Esophagus muscularis mucosa (tissue), 4 donors: ENCODE measurements at regions not wholly inside any gene's neighbourhood (a gene's known extent, or its start where the extent isn't known, plus 50 kb on each side); places are given as distances from the start of the nearest gene placed in this dataset.

Source experiments
- DNase-seq: peaks from one replicate; pipeline ENCODE4 v3.0.0-alpha.2; 2017; ENCODE audit errors: extremely low spot score
- H3K27ac ChIP-seq, 4 donors: fragments of 200-600 bp; sonication (generic); replicated peaks in 1 of 4; 1 replicate in 3 of 4; 2 replicates in 1 of 4; pipeline ENCODE4 v1.5.1; 2016 to 2019; ENCODE audit warnings: mild to moderate bottlenecking in 1 of 4
- H3K27me3 ChIP-seq, 4 donors: fragments of 200-600 bp; sonication (generic); one replicate each; pipeline versions ENCODE4 v1.5.1 to v1.6.0; 2016 to 2019
- H3K36me3 ChIP-seq, 4 donors: fragments of 200-600 bp; sonication (generic); one replicate each; pipeline ENCODE4 v1.5.1; 2016 to 2019
- H3K4me1 ChIP-seq, 4 donors: fragments of 200-600 bp; sonication (generic); one replicate each; pipeline ENCODE4 v1.5.1; 2016 to 2019
- H3K4me3 ChIP-seq, 4 donors: fragments of 200-600 bp; sonication (generic); 1 replicate in 2 of 4; 2 replicates in 2 of 4; pipeline ENCODE4 v1.5.1; 2016 to 2019; ENCODE audit warnings: mild to moderate bottlenecking in 4 of 4, moderate library complexity in 1 of 4
- H3K9me3 ChIP-seq, 4 donors: fragments of 200-600 bp; sonication (generic); 1 replicate in 3 of 4; 2 replicates in 1 of 4; pipeline ENCODE4 v1.5.1; 2016 to 2019
- EP300 ChIP-seq: sonication (generic); formaldehyde crosslinking; IDR thresholded peaks from one replicate; pipeline ENCODE4 v1.6.1; 2017; ENCODE audit warnings: antibody characterized with exemption
- POLR2A ChIP-seq: fragments of 450-650 bp; IDR thresholded peaks from one replicate; pipeline ENCODE4 v1.6.1; 2017; ENCODE audit warnings: antibody characterized with exemption, moderate library complexity, mild to moderate bottlenecking, low read depth
- POLR2AphosphoS5 ChIP-seq, 2 donors: sonication (generic); formaldehyde crosslinking; IDR thresholded peaks; one replicate each; pipeline ENCODE4 v1.6.1; 2017; ENCODE audit warnings: antibody characterized with exemption in 2 of 2
- WGBS: methylation state at CpG from one replicate; pipeline ENCODE4 v1.1.5; 2018; 5-methylcytosine and 5-hydroxymethylcytosine counted together
- intact Hi-C: fragments of 100-400 bp; cut with DNase I; formaldehyde crosslinking; loops from one replicate; pipeline ENCODE4 v1.15.1; 2023
- TF ChIP-seq, protein P1 (sequence below), 3 experiments: fragments of 200-600 bp in 2 of 3; fragments of 450-650 bp in 1 of 3; sonication (generic) in 2 of 3; IDR thresholded peaks; one replicate each; pipeline ENCODE4 v1.5.1; 2017 to 2019; ENCODE audit warnings: antibody characterized with exemption in 3 of 3, mild to moderate bottlenecking in 2 of 3, moderate library complexity in 1 of 3

DNA sequence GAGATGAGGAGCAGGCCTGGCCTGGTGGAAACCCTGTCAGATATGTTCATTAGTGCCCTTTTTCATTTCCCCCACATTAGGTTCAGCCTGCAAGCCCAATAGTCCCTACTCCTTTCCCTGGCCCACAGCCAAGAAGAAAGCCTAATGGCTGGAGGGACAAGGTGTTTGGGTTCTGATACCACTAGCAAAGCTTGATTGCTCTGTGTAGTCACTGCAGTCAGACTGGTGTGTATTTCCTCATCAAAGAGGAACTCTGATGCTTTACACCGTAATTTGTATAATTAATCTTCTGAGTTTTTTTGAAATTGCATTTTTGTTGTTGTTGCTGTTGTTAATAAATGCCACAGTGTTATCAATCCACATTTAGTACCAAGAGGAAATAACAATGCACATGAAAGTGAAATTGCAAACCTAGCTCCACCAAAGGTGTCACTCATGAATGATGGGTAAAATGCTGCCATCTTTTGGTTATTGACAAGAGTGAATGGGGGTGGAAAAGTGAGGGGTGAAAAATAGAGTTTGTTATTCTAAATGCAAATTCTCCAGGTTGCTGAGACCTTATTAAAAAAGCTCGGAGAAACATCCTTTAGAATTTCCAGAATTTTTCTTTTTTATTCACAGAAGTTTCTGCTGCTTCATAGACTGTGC is 320.2 kb upstream of the POU3F2 start:
- no peak overlapping the region for H3K27ac ChIP-seq
- WGBS: 92% methylated on average over 2 of the region's 2 CpGs
- H3K4me1 ChIP-seq: no peaks in the 10 kb centered on the region
- TF ChIP-seq POLR2A (no peak), EP300 (no peak), POLR2AphosphoS5 (IDR thresholded peaks at IDR 0.05) (no peak)
- TF ChIP-seq, protein P1, sequence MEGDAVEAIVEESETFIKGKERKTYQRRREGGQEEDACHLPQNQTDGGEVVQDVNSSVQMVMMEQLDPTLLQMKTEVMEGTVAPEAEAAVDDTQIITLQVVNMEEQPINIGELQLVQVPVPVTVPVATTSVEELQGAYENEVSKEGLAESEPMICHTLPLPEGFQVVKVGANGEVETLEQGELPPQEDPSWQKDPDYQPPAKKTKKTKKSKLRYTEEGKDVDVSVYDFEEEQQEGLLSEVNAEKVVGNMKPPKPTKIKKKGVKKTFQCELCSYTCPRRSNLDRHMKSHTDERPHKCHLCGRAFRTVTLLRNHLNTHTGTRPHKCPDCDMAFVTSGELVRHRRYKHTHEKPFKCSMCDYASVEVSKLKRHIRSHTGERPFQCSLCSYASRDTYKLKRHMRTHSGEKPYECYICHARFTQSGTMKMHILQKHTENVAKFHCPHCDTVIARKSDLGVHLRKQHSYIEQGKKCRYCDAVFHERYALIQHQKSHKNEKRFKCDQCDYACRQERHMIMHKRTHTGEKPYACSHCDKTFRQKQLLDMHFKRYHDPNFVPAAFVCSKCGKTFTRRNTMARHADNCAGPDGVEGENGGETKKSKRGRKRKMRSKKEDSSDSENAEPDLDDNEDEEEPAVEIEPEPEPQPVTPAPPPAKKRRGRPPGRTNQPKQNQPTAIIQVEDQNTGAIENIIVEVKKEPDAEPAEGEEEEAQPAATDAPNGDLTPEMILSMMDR (IDR thresholded peaks at IDR 0.05): no peak
- no peak overlapping the region for H3K4me3 ChIP-seq
- no peaks in the 10 kb centered on the region for H3K36me3 ChIP-seq
- DNase-seq: no peak
- H3K9me3 ChIP-seq: no peaks in the 10 kb centered on the region
- H3K27me3 ChIP-seq: no peaks in the 10 kb centered on the region
- intact Hi-C loops: no loop called here

DNA sequence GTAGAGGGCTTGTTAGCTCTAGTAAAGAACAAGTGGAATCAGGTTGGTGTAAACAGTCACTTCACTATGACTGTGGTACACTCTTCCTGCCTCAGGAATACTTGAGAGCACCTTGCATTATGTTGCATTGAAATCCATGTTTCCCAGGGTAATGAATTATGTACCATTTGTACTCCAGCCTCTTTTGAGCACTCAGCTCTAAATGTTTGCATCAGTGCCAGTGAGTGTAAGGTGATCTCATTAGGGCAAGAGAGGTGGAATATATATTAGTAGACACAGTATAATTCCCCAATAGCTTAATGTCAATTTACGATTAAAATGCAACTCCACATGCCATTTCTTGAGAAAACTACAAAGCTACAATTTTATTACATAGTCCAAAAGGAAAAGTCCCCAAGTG is 319.6 kb upstream of the POU3F2 start:
- TF ChIP-seq POLR2A: no peak
- TF ChIP-seq EP300: no peak
- TF ChIP-seq POLR2AphosphoS5 (IDR thresholded peaks at IDR 0.05): no peak
- TF ChIP-seq, protein P1 (IDR thresholded peaks at IDR 0.05): no peak
- Histone ChIP-seq H3K27ac (no peak overlapping the region), H3K27me3 (no peaks in the 10 kb centered on the region), H3K36me3 (no peaks in the 10 kb centered on the region), H3K4me3 (no peak overlapping the region), H3K4me1 (no peaks in the 10 kb centered on the region), H3K9me3 (no peaks in the 10 kb centered on the region)
- intact Hi-C loops: no loop called here
- no peak for DNase-seq
- WGBS: 92% methylated on average over 1 of the region's 1 CpG

DNA sequence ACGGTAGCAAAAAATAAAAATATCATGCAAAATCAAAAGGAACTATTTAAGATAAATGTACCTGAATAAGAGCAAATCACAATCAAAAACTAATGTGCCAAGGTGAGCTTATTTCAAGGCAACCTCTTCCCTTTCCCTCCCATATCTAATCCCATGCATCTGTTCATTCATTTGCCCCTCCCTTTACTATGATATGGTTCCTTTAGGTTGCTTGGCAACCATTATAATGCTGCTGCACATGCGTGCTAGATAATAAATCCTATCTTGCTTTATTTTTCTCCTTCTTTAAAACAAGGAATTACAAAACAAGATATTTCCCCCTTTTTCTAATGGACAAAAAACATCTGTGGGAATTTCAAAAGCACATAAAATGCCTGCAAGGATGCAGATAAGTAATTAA is 318.2 kb upstream of the POU3F2 start:
- DNase-seq: no peak
- WGBS: 65% methylated on average over 2 of the region's 2 CpGs
- intact Hi-C loops: no loop called here
- no peaks in the 10 kb centered on the region for H3K4me1 ChIP-seq
- TF ChIP-seq POLR2A (no peak), POLR2AphosphoS5 (IDR thresholded peaks at IDR 0.05) (no peak), EP300 (no peak)
- TF ChIP-seq, protein P1 (IDR thresholded peaks at IDR 0.05): no peak
- no peaks in the 10 kb centered on the region for H3K27me3 ChIP-seq
- no peaks in the 10 kb centered on the region for H3K9me3 ChIP-seq
- H3K27ac ChIP-seq: no peak overlapping the region
- no peak overlapping the region for H3K4me3 ChIP-seq
- H3K36me3 ChIP-seq: no peaks in the 10 kb centered on the region

DNA sequence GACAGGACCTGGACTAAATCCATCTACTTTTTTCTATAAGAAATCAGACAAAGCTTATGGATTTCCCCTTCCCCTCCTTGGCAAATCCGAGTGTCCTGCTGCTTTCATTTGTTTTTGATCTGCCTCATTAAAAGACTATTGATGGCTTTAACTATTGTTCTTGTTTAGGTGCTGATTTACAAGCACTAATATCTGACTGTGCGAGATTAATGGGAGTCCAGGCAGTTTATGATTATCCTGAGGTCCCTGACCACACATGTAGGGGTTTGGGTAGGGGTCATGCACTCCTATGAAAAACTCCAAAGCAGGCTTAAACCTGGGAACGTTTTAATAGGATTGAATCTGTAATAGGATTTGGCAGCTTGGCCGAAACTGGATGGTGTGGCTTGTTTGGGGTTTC is 317.5 kb upstream of the POU3F2 start:
- H3K36me3 ChIP-seq: no peaks in the 10 kb centered on the region
- no peaks in the 10 kb centered on the region for H3K9me3 ChIP-seq
- no peak overlapping the region for H3K4me3 ChIP-seq
- DNase-seq: no peak
- intact Hi-C loops: no loop called here
- WGBS: 35% methylated on average over 4 of the region's 4 CpGs
- TF ChIP-seq, protein P1 (IDR thresholded peaks at IDR 0.05): no peak
- TF ChIP-seq POLR2AphosphoS5 (IDR thresholded peaks at IDR 0.05): no peak
- TF ChIP-seq POLR2A: no peak
- TF ChIP-seq EP300: no peak
- no peaks in the 10 kb centered on the region for H3K27me3 ChIP-seq
- no peak overlapping the region for H3K27ac ChIP-seq
- H3K4me1 ChIP-seq: no peaks in the 10 kb centered on the region

DNA sequence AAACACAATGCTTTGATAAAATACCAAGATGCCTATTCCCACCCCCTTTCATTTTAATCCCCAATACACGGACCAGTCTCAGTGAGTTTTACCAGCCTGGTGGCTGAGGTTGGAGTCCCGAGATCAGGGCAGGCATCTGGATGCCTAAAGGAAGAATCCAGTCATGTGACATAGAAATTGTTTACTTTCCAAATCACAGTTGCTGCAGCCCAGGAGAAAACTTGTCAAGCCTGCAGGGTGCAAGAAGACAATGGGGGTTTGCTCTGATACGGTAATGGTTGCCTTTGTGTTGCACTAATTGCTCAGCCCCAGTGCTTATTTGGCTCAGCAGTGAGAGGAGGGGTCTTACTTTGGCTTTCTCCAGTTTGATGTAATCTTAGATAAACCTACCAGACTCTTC is 308.5 kb upstream of the POU3F2 start:
- H3K4me1 ChIP-seq: no peaks in the 10 kb centered on the region
- WGBS: 23% methylated on average over 3 of the region's 3 CpGs
- intact Hi-C loops: no loop called here
- H3K9me3 ChIP-seq: no peaks in the 10 kb centered on the region
- TF ChIP-seq, protein P1 (IDR thresholded peaks at IDR 0.05): no peak
- TF ChIP-seq POLR2A (no peak), EP300 (no peak), POLR2AphosphoS5 (IDR thresholded peaks at IDR 0.05) (no peak)
- H3K4me3 ChIP-seq: no peak overlapping the region
- no peak overlapping the region for H3K27ac ChIP-seq
- no peaks in the 10 kb centered on the region for H3K27me3 ChIP-seq
- DNase-seq: no peak
- no peaks in the 10 kb centered on the region for H3K36me3 ChIP-seq
